WTC11 (cell line): ENCODE measurements at regions not wholly inside any gene's neighbourhood (a gene's known extent, or its start where the extent isn't known, plus 50 kb on each side); places are given as distances from the start of the nearest gene placed in this dataset.

ENCODE experiments used
- ATAC-seq: fragments of 200-7000 bp; cut with Tn5 transposase; 2 replicates; pipeline ENCODE4 v1.10.0; 2021; ENCODE audit warnings: mild to moderate bottlenecking, moderate library complexity
- CTCF ChIA-PET: fragments of 300-600 bp; sonication (Branson Sonifier 250); formaldehyde crosslinking; loops from one replicate; lab custom pipeline; 2021; ENCODE audit warnings: antibody characterized with exemption; lab: Charles Lee
- POLR2A ChIA-PET: fragments of 350-600 bp; sonication (Branson Sonifier 250); formaldehyde crosslinking; loops from one replicate; lab custom pipeline; 2021; ENCODE audit warnings: antibody characterized with exemption; lab: Charles Lee
- DNase-seq: peaks from one replicate; pipeline ENCODE4 v3.0.0; 2021; ENCODE audit warnings: low spot score
- H3K27ac Mint-ChIP-seq: 2 replicates; pipeline ENCODE4 v1.8.0; 2021; ENCODE audit warnings: mixed read lengths
- H3K27me3 Mint-ChIP-seq: 2 replicates; pipeline ENCODE4 v1.8.0; 2021; ENCODE audit warnings: low read depth, mild to moderate bottlenecking, moderate library complexity, mixed read lengths
- H3K36me3 Mint-ChIP-seq: 2 replicates; pipeline ENCODE4 v1.8.0; 2021; ENCODE audit warnings: mixed read lengths
- H3K4me1 Mint-ChIP-seq: 2 replicates; pipeline ENCODE4 v1.8.0; 2022; ENCODE audit warnings: mixed read lengths
- H3K4me3 Mint-ChIP-seq: 2 replicates; pipeline ENCODE4 v1.8.0; 2021; ENCODE audit warnings: mild to moderate bottlenecking, moderate library complexity, mixed read lengths
- H3K9me3 Mint-ChIP-seq: 2 replicates; pipeline ENCODE4 v1.8.0; 2021; ENCODE audit warnings: mixed read lengths
- ATF2 ChIP-seq: sonication (generic); formaldehyde crosslinking; IDR thresholded peaks from 2 replicates; pipeline ENCODE4 v1.8.1; 2022; ENCODE audit warnings: low read depth, missing genetic modification reagents, borderline replicate concordance
- CREM ChIP-seq: sonication (generic); formaldehyde crosslinking; IDR thresholded peaks from 2 replicates; pipeline ENCODE4 v1.8.1; 2022; ENCODE audit warnings: mild to moderate bottlenecking, missing genetic modification reagents, moderate library complexity
- ETV6 ChIP-seq: sonication (generic); formaldehyde crosslinking; IDR thresholded peaks from 2 replicates; pipeline ENCODE4 v1.8.1; 2022; ENCODE audit warnings: mild to moderate bottlenecking, missing genetic modification reagents
- MAX ChIP-seq: sonication (generic); formaldehyde crosslinking; IDR thresholded peaks from 2 replicates; pipeline ENCODE4 v1.8.0; 2022; ENCODE audit warnings: mild to moderate bottlenecking, missing genetic modification reagents
- MXD4 ChIP-seq: fragments of 250-450 bp; sonication (Bioruptor Pico); IDR thresholded peaks from 2 replicates; pipeline ENCODE4 v1.8.0; 2021; ENCODE audit warnings: mild to moderate bottlenecking, moderate library complexity, borderline replicate concordance
- MYBL2 ChIP-seq: sonication (generic); formaldehyde crosslinking; IDR thresholded peaks from 2 replicates; pipeline ENCODE4 v1.8.1; 2023; ENCODE audit warnings: mild to moderate bottlenecking, moderate library complexity, missing genetic modification reagents
- NR1H2 ChIP-seq: sonication (generic); formaldehyde crosslinking; IDR thresholded peaks from 2 replicates; pipeline ENCODE4 v1.9.0; 2021; ENCODE audit warnings: mild to moderate bottlenecking, moderate library complexity, missing genetic modification reagents
- PREB ChIP-seq: sonication (generic); formaldehyde crosslinking; IDR thresholded peaks from 2 replicates; pipeline ENCODE4 v1.8.1; 2022; ENCODE audit warnings: mild to moderate bottlenecking, missing genetic modification reagents, moderate library complexity, borderline replicate concordance
- PRRX2 ChIP-seq: fragments of 250-450 bp; sonication (Bioruptor Pico); IDR thresholded peaks from 2 replicates; pipeline ENCODE4 v1.8.0; 2021; ENCODE audit warnings: mild to moderate bottlenecking
- SMAD4 ChIP-seq: sonication (generic); formaldehyde crosslinking; IDR thresholded peaks from 2 replicates; pipeline ENCODE4 v1.8.0; 2022; ENCODE audit warnings: mild to moderate bottlenecking, missing genetic modification reagents
- TCF7 ChIP-seq: sonication (generic); formaldehyde crosslinking; IDR thresholded peaks from 2 replicates; pipeline ENCODE4 v1.8.0; 2022; ENCODE audit warnings: mild to moderate bottlenecking, low read depth, missing genetic modification reagents, moderate library complexity
- USF2 ChIP-seq: sonication (generic); formaldehyde crosslinking; IDR thresholded peaks from 2 replicates; pipeline ENCODE4 v1.8.1; 2023; ENCODE audit warnings: mild to moderate bottlenecking, missing genetic modification reagents, moderate library complexity
- ZMAT4 ChIP-seq: fragments of 250-450 bp; sonication (Bioruptor Pico); IDR thresholded peaks from 2 replicates; pipeline ENCODE4 v1.9.0; 2021; ENCODE audit warnings: mild to moderate bottlenecking
- ZNF281 ChIP-seq: sonication (generic); formaldehyde crosslinking; IDR thresholded peaks from 2 replicates; pipeline ENCODE4 v1.8.0; 2023; ENCODE audit warnings: mild to moderate bottlenecking, missing genetic modification reagents
- ZNF416 ChIP-seq: fragments of 250-450 bp; sonication (Bioruptor Pico); IDR thresholded peaks from 2 replicates; pipeline ENCODE4 v1.9.0; 2021; ENCODE audit warnings: mild to moderate bottlenecking, inconsistent platforms
- ZNF423 ChIP-seq: fragments of 250-450 bp; sonication (Bioruptor Pico); IDR thresholded peaks from 2 replicates; pipeline ENCODE4 v2.1.2; 2022; ENCODE audit warnings: mild to moderate bottlenecking, moderate library complexity
- ZNF425 ChIP-seq: fragments of 250-450 bp; sonication (Bioruptor Pico); conservative IDR thresholded peaks from 2 replicates; pipeline ENCODE4 v1.9.0; 2021; ENCODE audit warnings: mild to moderate bottlenecking
- ZNF532 ChIP-seq: fragments of 250-450 bp; sonication (Bioruptor Pico); IDR thresholded peaks from 2 replicates; pipeline ENCODE4 v1.9.0; 2021; ENCODE audit warnings: mild to moderate bottlenecking, borderline replicate concordance
- ZNF671 ChIP-seq: fragments of 250-450 bp; sonication (Bioruptor Pico); IDR thresholded peaks from 2 replicates; pipeline ENCODE4 v1.8.0; 2021; ENCODE audit warnings: mild to moderate bottlenecking

GRCh38 chr6:10297832-10298231 is 117.0 kb downstream of the TFAP2A start:
- Mint-ChIP-seq H3K4me1 (peaks cover 3% of the 10 kb centered on the region; the same call in 1 of the 2 replicates), H3K9me3 (no peaks in the 10 kb centered on the region), H3K36me3 (no peaks in the 10 kb centered on the region), H3K27me3 (no peaks in the 10 kb centered on the region), H3K27ac (no peak overlapping the region), H3K4me3 (no peak overlapping the region)
- ChIA-PET CTCF (no interaction called here), POLR2A (no interaction called here)
- ATAC-seq (no peak), DNase-seq (no peak)
- TF ChIP-seq ZNF425 (CRISPR knock-in tag), result no peak
- TF ChIP-seq ZNF416, result no peak
- no peak for TF ChIP-seq MXD4 (CRISPR knock-in tag)
- TF ChIP-seq ZMAT4 (CRISPR knock-in tag), result no peak
- TF ChIP-seq ZNF281 (CRISPR knock-in tag), result no peak
- no peak for TF ChIP-seq ZNF532
- TF ChIP-seq CREM (CRISPR knock-in tag), result no peak

- POLR2A ChIA-PET, result no interaction called here
- Mint-ChIP-seq H3K36me3 (peaks cover 9% of the 10 kb centered on the region), H3K4me1 (peaks cover 7% of the 10 kb centered on the region), H3K27ac (no peak overlapping the region), H3K27me3 (no peaks in the 10 kb centered on the region), H3K9me3 (peaks cover 25% of the 10 kb centered on the region), H3K4me3 (no peak overlapping the region)
- CTCF ChIA-PET, result no interaction called here
- no peak for DNase-seq
- ATAC-seq, result no peak
- TF ChIP-seq MAX, result no peak
- TF ChIP-seq ZNF671 (CRISPR knock-in tag), result no peak
- TF ChIP-seq PREB (CRISPR knock-in tag), result no peak
- no peak for TF ChIP-seq ZNF281 (CRISPR knock-in tag)
- TF ChIP-seq ATF2 (CRISPR knock-in tag), result no peak
- no peak for TF ChIP-seq PRRX2 (CRISPR knock-in tag)
- TF ChIP-seq SMAD4 (CRISPR knock-in tag), result no peak
- no peak for TF ChIP-seq TCF7 (CRISPR knock-in tag)
- no peak for TF ChIP-seq NR1H2 (CRISPR knock-in tag)
- no peak for TF ChIP-seq ETV6
- no peak for TF ChIP-seq MYBL2 (CRISPR knock-in tag)
- TF ChIP-seq USF2 (CRISPR knock-in tag), result no peak
- TF ChIP-seq ZNF423 (CRISPR knock-in tag), result no peak
Observed at GRCh38 chr6:10278746-10279145, 136.1 kb downstream of the TFAP2A start.
